ENCODE measurements at regions not wholly inside any gene's neighbourhood (a gene's known extent, or its start where the extent isn't known, plus 50 kb on each side); places are given as distances from the start of the nearest gene placed in this dataset.

GRCh38 chr14:92264195-92264594 lies 58.8 kb upstream of the SLC24A4 start:
- TF ChIP-seq EP300 (IDR thresholded peaks at IDR 0.05) (no peak), CTCF (IDR thresholded peaks at IDR 0.05) (no peak)

All from esophagus muscularis mucosa (tissue), 3 donors.